IPS-18c (cell line): ENCODE measurements at regions not wholly inside any gene's neighbourhood (a gene's known extent, or its start where the extent isn't known, plus 50 kb on each side); places are given as distances from the start of the nearest gene placed in this dataset.

ENCODE experiments used
- H3K4me3 ChIP-seq: 2 replicates; pipeline ENCODE4 v1.7.0; 2013; ENCODE audit warnings: low read depth, mild to moderate bottlenecking, low read length, moderate library complexity; ENCODE audit not compliant: insufficient read depth
- H3K9me3 ChIP-seq: one replicate; pipeline ENCODE4 v1.6.1; 2013; ENCODE audit warnings: mild to moderate bottlenecking, low read length, moderate library complexity; ENCODE audit not compliant: control insufficient read depth, insufficient read depth

- H3K4me3 ChIP-seq, result no peak overlapping the region
Measured at GRCh38 chr4:163941221-163941905, 446.9 kb downstream of the TMA16 start.

GRCh38 chr4:163948920-163949455 is 454.5 kb downstream of the TMA16 start:
- Histone ChIP-seq H3K4me3 (no peak overlapping the region), H3K9me3 (no peaks in the 10 kb centered on the region)

More at GRCh38 chr4:163941221-163941905, 446.9 kb downstream of the TMA16 start:
- H3K9me3 ChIP-seq, result no peaks in the 10 kb centered on the region

GRCh38 chr4:163949976-163950601 is 455.6 kb downstream of the TMA16 start:
- H3K9me3 ChIP-seq, result no peaks in the 10 kb centered on the region
- H3K4me3 ChIP-seq, result no peak overlapping the region

GRCh38 chr4:163955288-163955687 is 460.8 kb downstream of the TMA16 start:
- no peaks in the 10 kb centered on the region for H3K9me3 ChIP-seq
- H3K4me3 ChIP-seq, result no peak overlapping the region

GRCh38 chr4:163958751-163959150 is 464.3 kb downstream of the TMA16 start:
- H3K9me3 ChIP-seq, result no peaks in the 10 kb centered on the region

GRCh38 chr4:163959932-163960331 is 465.4 kb downstream of the TMA16 start:
- H3K4me3 ChIP-seq, result no peak overlapping the region
- no peaks in the 10 kb centered on the region for H3K9me3 ChIP-seq

More at GRCh38 chr4:163958751-163959150, 464.3 kb downstream of the TMA16 start:
- no peak overlapping the region for H3K4me3 ChIP-seq

GRCh38 chr4:163966612-163967011 is 472.1 kb downstream of the TMA16 start:
- Histone ChIP-seq H3K4me3 (no peak overlapping the region), H3K9me3 (no peaks in the 10 kb centered on the region)

GRCh38 chr4:163967263-163967662 is 472.8 kb downstream of the TMA16 start:
- Histone ChIP-seq H3K9me3 (no peaks in the 10 kb centered on the region), H3K4me3 (no peak overlapping the region)

GRCh38 chr4:163967710-163968109 is 473.2 kb downstream of the TMA16 start:
- H3K9me3 ChIP-seq, result no peaks in the 10 kb centered on the region
- no peak overlapping the region for H3K4me3 ChIP-seq

- no peaks in the 10 kb centered on the region for H3K9me3 ChIP-seq
- H3K4me3 ChIP-seq, result no peak overlapping the region
Measured at GRCh38 chr4:163969291-163969690, 474.8 kb downstream of the TMA16 start.

- Histone ChIP-seq H3K4me3 (no peak overlapping the region), H3K9me3 (no peaks in the 10 kb centered on the region)
Measured at GRCh38 chr4:163976588-163976987, 482.1 kb downstream of the TMA16 start.

GRCh38 chr4:163988391-163988790 is 493.9 kb downstream of the TMA16 start:
- H3K4me3 ChIP-seq, result no peak overlapping the region
- H3K9me3 ChIP-seq, result no peaks in the 10 kb centered on the region

GRCh38 chr4:163988865-163989264 is 494.4 kb downstream of the TMA16 start:
- Histone ChIP-seq H3K9me3 (no peaks in the 10 kb centered on the region), H3K4me3 (no peak overlapping the region)

- Histone ChIP-seq H3K9me3 (no peaks in the 10 kb centered on the region), H3K4me3 (no peak overlapping the region)
Measured at GRCh38 chr4:163991298-163991865, 496.9 kb downstream of the TMA16 start.

- H3K9me3 ChIP-seq, result no peaks in the 10 kb centered on the region
- H3K4me3 ChIP-seq, result no peak overlapping the region
Measured at GRCh38 chr4:164009435-164009834, 514.9 kb downstream of the TMA16 start.

GRCh38 chr4:164011791-164012190 is 517.3 kb downstream of the TMA16 start:
- Histone ChIP-seq H3K9me3 (no peaks in the 10 kb centered on the region), H3K4me3 (no peak overlapping the region)

- no peaks in the 10 kb centered on the region for H3K9me3 ChIP-seq
- no peak overlapping the region for H3K4me3 ChIP-seq
Measured at GRCh38 chr4:164012396-164013027, 518.0 kb downstream of the TMA16 start.

- Histone ChIP-seq H3K4me3 (no peak overlapping the region), H3K9me3 (no peaks in the 10 kb centered on the region)
Measured at GRCh38 chr4:164021947-164022346, 527.5 kb downstream of the TMA16 start.
